Neural cell (in vitro differentiated cells): ENCODE measurements at regions not wholly inside any gene's neighbourhood (a gene's known extent, or its start where the extent isn't known, plus 50 kb on each side); places are given as distances from the start of the nearest gene placed in this dataset.

Source experiments
- EP300 ChIP-seq: fragments of 450-650 bp; conservative IDR thresholded peaks from 2 replicates; pipeline ENCODE4 v1.6.1; 2014; ENCODE audit warnings: antibody characterized with exemption, mild to moderate bottlenecking, moderate library complexity; ENCODE audit not compliant: poor library complexity, severe bottlenecking
- EZH2 ChIP-seq: fragments of 200-600, 300-800 bp; shearing (Covaris generic), sonication (generic); IDR thresholded peaks from 2 replicates; pipeline ENCODE4 v1.6.1; 2014; ENCODE audit warnings: antibody characterized with exemption, low read length, borderline replicate concordance, mild to moderate bottlenecking; ENCODE audit not compliant: insufficient read depth, poor library complexity, severe bottlenecking
- POLR2AphosphoS5 ChIP-seq: IDR thresholded peaks from 2 replicates; pipeline ENCODE4 v1.6.1; 2012
- RAD21 ChIP-seq: fragments of 450-650 bp; conservative IDR thresholded peaks from 2 replicates; pipeline ENCODE4 v1.6.1; 2014; ENCODE audit warnings: antibody characterized with exemption, mild to moderate bottlenecking, moderate library complexity
- TF ChIP-seq, protein P1 (sequence below): fragments of 450-650 bp; IDR thresholded peaks from 2 replicates; pipeline ENCODE4 v1.5.1; 2014; ENCODE audit warnings: antibody characterized with exemption, mild to moderate bottlenecking, moderate library complexity; ENCODE audit not compliant: poor library complexity, severe bottlenecking

DNA sequence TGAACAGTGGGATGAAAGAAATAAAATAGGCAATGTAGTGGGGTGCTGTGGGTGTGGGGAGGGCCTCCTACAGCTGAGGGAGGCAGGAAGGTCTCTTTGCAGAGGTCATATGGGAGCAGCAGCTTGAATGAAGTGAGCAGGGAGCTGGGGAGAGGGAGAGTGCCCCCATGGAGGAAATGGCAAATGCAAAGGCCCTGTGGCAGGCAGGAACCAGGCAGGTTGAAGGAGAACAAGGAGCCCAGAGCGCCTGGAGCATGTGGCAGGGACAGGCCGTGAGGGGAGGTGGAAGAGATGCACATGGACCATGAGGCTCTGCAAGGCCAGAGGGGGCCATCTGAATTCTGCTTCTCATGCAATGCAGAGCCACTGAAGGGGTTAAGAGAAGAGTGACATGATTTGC is 191.8 kb downstream of the URI1 start:
- TF ChIP-seq, protein P1, sequence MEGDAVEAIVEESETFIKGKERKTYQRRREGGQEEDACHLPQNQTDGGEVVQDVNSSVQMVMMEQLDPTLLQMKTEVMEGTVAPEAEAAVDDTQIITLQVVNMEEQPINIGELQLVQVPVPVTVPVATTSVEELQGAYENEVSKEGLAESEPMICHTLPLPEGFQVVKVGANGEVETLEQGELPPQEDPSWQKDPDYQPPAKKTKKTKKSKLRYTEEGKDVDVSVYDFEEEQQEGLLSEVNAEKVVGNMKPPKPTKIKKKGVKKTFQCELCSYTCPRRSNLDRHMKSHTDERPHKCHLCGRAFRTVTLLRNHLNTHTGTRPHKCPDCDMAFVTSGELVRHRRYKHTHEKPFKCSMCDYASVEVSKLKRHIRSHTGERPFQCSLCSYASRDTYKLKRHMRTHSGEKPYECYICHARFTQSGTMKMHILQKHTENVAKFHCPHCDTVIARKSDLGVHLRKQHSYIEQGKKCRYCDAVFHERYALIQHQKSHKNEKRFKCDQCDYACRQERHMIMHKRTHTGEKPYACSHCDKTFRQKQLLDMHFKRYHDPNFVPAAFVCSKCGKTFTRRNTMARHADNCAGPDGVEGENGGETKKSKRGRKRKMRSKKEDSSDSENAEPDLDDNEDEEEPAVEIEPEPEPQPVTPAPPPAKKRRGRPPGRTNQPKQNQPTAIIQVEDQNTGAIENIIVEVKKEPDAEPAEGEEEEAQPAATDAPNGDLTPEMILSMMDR, result no peak
- TF ChIP-seq POLR2AphosphoS5 (no peak), EP300 (no peak), RAD21 (no peak), EZH2 (no peak)
